Hepatocyte (in vitro differentiated cells): ENCODE measurements at regions not wholly inside any gene's neighbourhood (a gene's known extent, or its start where the extent isn't known, plus 50 kb on each side); places are given as distances from the start of the nearest gene placed in this dataset.

Source experiments
- EZH2 ChIP-seq: fragments of 200-600 bp; sonication (generic); IDR thresholded peaks from 2 replicates; pipeline ENCODE4 v1.6.1; 2016; ENCODE audit warnings: antibody characterized with exemption, mild to moderate bottlenecking, borderline replicate concordance
- EZH2phosphoT487 ChIP-seq: fragments of 200-600 bp; sonication (generic); IDR thresholded peaks from one replicate; pipeline ENCODE4 v1.6.1; 2018; ENCODE audit warnings: antibody characterized with exemption, mild to moderate bottlenecking, low read depth, moderate library complexity; ENCODE audit not compliant: unreplicated experiment, severe bottlenecking
- TF ChIP-seq, protein P1 (sequence below): fragments of 200-600 bp; sonication (generic); IDR thresholded peaks from 2 replicates; pipeline ENCODE4 v1.5.1; 2016; ENCODE audit warnings: antibody characterized with exemption, mild to moderate bottlenecking; ENCODE audit not compliant: poor library complexity

DNA sequence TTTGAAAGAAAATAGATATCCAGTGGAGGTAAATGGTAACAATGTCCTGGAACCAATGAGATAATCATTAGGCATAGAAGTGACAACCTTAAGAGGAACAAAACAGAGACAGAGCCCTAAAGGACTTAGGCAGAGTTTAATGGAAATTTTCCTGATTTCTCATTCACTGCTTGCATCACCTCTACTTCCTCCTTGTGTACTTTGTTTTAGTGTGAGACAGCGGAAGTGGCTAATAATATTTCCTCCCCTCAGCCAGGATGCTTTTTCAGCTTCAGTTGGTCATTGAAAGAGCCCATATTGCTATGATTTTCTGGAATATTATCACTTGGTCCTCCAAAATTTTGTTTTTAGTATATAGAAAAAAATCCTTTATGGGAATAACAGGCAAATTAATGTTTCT lies 153.4 kb upstream of the MPDZ start:
- TF ChIP-seq, protein P1, sequence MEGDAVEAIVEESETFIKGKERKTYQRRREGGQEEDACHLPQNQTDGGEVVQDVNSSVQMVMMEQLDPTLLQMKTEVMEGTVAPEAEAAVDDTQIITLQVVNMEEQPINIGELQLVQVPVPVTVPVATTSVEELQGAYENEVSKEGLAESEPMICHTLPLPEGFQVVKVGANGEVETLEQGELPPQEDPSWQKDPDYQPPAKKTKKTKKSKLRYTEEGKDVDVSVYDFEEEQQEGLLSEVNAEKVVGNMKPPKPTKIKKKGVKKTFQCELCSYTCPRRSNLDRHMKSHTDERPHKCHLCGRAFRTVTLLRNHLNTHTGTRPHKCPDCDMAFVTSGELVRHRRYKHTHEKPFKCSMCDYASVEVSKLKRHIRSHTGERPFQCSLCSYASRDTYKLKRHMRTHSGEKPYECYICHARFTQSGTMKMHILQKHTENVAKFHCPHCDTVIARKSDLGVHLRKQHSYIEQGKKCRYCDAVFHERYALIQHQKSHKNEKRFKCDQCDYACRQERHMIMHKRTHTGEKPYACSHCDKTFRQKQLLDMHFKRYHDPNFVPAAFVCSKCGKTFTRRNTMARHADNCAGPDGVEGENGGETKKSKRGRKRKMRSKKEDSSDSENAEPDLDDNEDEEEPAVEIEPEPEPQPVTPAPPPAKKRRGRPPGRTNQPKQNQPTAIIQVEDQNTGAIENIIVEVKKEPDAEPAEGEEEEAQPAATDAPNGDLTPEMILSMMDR: no peak
- TF ChIP-seq EZH2 (no peak), EZH2phosphoT487 (no peak)
